Naive thymus-derived CD4-positive, alpha-beta T cell (primary cell): ENCODE measurements at regions not wholly inside any gene's neighbourhood (a gene's known extent, or its start where the extent isn't known, plus 50 kb on each side); places are given as distances from the start of the nearest gene placed in this dataset.
"Not testable (repeated sequence)": the region's sequence is repeated elsewhere in the genome, so short reads cannot be mapped to it uniquely, and the experiment has no call there.

Experiments
- ATAC-seq: fragments of 150-1000 bp; cut with Tn5 transposase; 2 replicates; pipeline ENCODE4 v1.10.0; 2021; ENCODE audit warnings: mild to moderate bottlenecking, moderate library complexity
- CTCF ChIA-PET: fragments of 350-600 bp; sonication (Branson Sonifier 250); formaldehyde crosslinking; loops from one replicate; lab custom pipeline; 2021; ENCODE audit warnings: antibody characterized with exemption; lab: Charles Lee
- POLR2A ChIA-PET: fragments of 350-600 bp; sonication (Branson Sonifier 250); formaldehyde crosslinking; loops from one replicate; lab custom pipeline; 2021; ENCODE audit warnings: antibody characterized with exemption, inconsistent platforms; lab: Charles Lee
- DNase-seq, 9 donors: peaks; one replicate each; pipeline versions ENCODE4 v3.0.0 to v3.0.0-alpha.2; 2020 to 2022; ENCODE audit warnings: mixed read lengths in 1 of 9
- H3K27ac ChIP-seq: one replicate; pipeline ENCODE4 v1.7.0; 2013; ENCODE audit warnings: mild to moderate bottlenecking, low read depth, low read length, moderate library complexity
- H3K27me3 ChIP-seq, 2 donors: one replicate each; pipeline ENCODE4 v1.7.0; 2013; ENCODE audit warnings: low read length in 2 of 2, mild to moderate bottlenecking in 2 of 2, moderate library complexity in 2 of 2; ENCODE audit not compliant: control insufficient read depth in 2 of 2, insufficient read depth in 2 of 2
- H3K36me3 ChIP-seq, 3 experiments: 1 replicate in 2 of 3; 2 replicates in 1 of 3; pipeline ENCODE4 v1.7.0; 2013; ENCODE audit warnings: low read length in 3 of 3, mild to moderate bottlenecking in 3 of 3, moderate library complexity in 1 of 3; ENCODE audit not compliant: insufficient read depth in 3 of 3, control insufficient read depth in 2 of 3
- H3K4me1 ChIP-seq, 2 donors: one replicate each; pipeline ENCODE4 v1.7.0; 2013; ENCODE audit warnings: low read length in 2 of 2, mild to moderate bottlenecking in 2 of 2, moderate library complexity in 1 of 2; ENCODE audit not compliant: control insufficient read depth in 2 of 2, insufficient read depth in 2 of 2
- H3K4me3 ChIP-seq: 2 replicates; pipeline ENCODE4 v1.7.0; 2013; ENCODE audit warnings: mild to moderate bottlenecking, low read length
- H3K9me3 ChIP-seq, 3 experiments: 1 replicate in 2 of 3; 2 replicates in 1 of 3; pipeline ENCODE4 v1.7.0; 2013; ENCODE audit warnings: low read length in 3 of 3; ENCODE audit not compliant: control insufficient read depth in 2 of 3
- H3K27ac Mint-ChIP-seq, 9 donors: one replicate each; pipeline ENCODE4 v1.8.0; 2020 to 2022; ENCODE audit warnings: mixed read lengths in 9 of 9, mild to moderate bottlenecking in 8 of 9, moderate library complexity in 5 of 9, inconsistent platforms in 2 of 9
- H3K27me3 Mint-ChIP-seq, 5 donors: one replicate each; pipeline ENCODE4 v1.8.0; 2021 to 2022; ENCODE audit warnings: mixed read lengths in 5 of 5, mild to moderate bottlenecking in 1 of 5
- H3K36me3 Mint-ChIP-seq, 5 donors: one replicate each; pipeline ENCODE4 v1.8.0; 2020 to 2022; ENCODE audit warnings: mixed read lengths in 5 of 5, mild to moderate bottlenecking in 3 of 5, inconsistent platforms in 1 of 5
- H3K4me1 Mint-ChIP-seq, 7 donors: one replicate each; pipeline ENCODE4 v1.8.0; 2020 to 2022; ENCODE audit warnings: mixed read lengths in 7 of 7, mild to moderate bottlenecking in 3 of 7, inconsistent platforms in 1 of 7
- H3K4me3 Mint-ChIP-seq, 10 donors: one replicate each; pipeline ENCODE4 v1.8.0; 2020 to 2022; ENCODE audit warnings: mild to moderate bottlenecking in 10 of 10, mixed read lengths in 10 of 10, moderate library complexity in 6 of 10, inconsistent platforms in 2 of 10
- H3K9me3 Mint-ChIP-seq, 11 donors: one replicate each; pipeline ENCODE4 v1.8.0; 2020 to 2022; ENCODE audit warnings: mixed read lengths in 11 of 11, mild to moderate bottlenecking in 4 of 11, inconsistent platforms in 1 of 11, moderate library complexity in 1 of 11
- intact Hi-C, 2 donors: fragments of 100-400 bp; cut with micrococcal nuclease; formaldehyde crosslinking; loops; one replicate each; pipeline ENCODE4 v1.15.1; 2023

GRCh38 chr5:21550916-21551315 lies 1302.2 kb downstream of the CDH12 start:
- peaks cover 0 to 22% (median 3%) of the 10 kb centered on the region in 5 donors for H3K36me3 Mint-ChIP-seq
- H3K36me3 ChIP-seq, H3K27me3 ChIP-seq, H3K4me3 ChIP-seq, H3K9me3 Mint-ChIP-seq, intact Hi-C loops, ATAC-seq, H3K27me3 Mint-ChIP-seq, H3K27ac Mint-ChIP-seq, POLR2A ChIA-PET, H3K27ac ChIP-seq, H3K4me1 ChIP-seq, DNase-seq, CTCF ChIA-PET, H3K4me1 Mint-ChIP-seq, H3K9me3 ChIP-seq, H3K4me3 Mint-ChIP-seq: not testable (repeated sequence)

DNA sequence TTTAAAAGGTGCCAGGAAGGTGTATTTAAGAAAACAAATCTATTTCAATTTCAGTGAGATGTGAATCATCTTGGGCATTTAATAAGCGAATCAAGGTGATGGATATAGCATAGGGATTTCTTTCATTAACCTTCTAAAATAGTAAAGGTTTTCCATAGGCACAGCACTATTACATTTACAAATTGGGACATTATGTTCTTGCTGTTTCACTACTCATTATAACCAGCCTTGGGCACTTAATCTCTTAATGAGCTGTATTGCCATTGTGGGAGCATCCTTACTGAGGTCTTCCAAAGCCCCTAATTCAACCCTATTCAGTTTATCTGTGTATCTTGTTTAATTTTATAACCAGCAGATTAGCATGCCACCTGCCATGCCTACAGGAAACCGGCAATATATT lies 1305.5 kb downstream of the CDH12 start:
- H3K4me1 Mint-ChIP-seq, H3K27ac ChIP-seq, H3K27me3 Mint-ChIP-seq, H3K27me3 ChIP-seq, ATAC-seq, H3K36me3 ChIP-seq, H3K9me3 ChIP-seq, CTCF ChIA-PET, H3K4me1 ChIP-seq, H3K9me3 Mint-ChIP-seq, H3K27ac Mint-ChIP-seq, POLR2A ChIA-PET, H3K4me3 ChIP-seq, DNase-seq, H3K4me3 Mint-ChIP-seq, intact Hi-C loops: not testable (repeated sequence)
- peaks cover 0 to 25% (median 6%) of the 10 kb centered on the region in 5 donors for H3K36me3 Mint-ChIP-seq

DNA sequence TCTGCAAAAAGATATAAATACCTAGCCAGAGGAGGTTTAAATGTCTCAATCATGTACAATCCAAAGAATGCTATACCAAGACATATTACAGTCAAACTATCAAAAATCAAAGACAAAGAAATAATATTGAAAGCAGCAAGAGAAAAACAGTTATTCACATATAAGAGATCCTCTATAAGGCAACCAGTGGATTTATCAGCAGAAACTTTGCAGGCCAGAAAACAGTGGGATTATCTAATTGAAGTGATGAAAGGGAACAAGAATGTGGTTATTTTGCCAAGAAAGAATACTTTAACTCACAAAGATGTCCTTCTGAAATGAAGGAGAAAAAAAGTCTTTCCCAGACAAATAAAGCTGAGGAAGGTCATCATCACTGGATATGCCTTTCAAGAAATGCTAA lies 1318.0 kb downstream of the CDH12 start:
- H3K27ac Mint-ChIP-seq, H3K4me1 Mint-ChIP-seq, H3K27me3 Mint-ChIP-seq, H3K4me3 Mint-ChIP-seq, H3K4me1 ChIP-seq, DNase-seq, ATAC-seq, H3K9me3 Mint-ChIP-seq, H3K27ac ChIP-seq, CTCF ChIA-PET, POLR2A ChIA-PET, H3K27me3 ChIP-seq, H3K36me3 ChIP-seq, intact Hi-C loops, H3K4me3 ChIP-seq, H3K9me3 ChIP-seq: not testable (repeated sequence)
- H3K36me3 Mint-ChIP-seq, result peaks cover 0 to 17% (median 14%) of the 10 kb centered on the region in 5 donors

GRCh38 chr5:21521157-21521556 lies 1332.0 kb downstream of the CDH12 start:
- H3K27ac Mint-ChIP-seq, H3K27ac ChIP-seq, CTCF ChIA-PET, H3K36me3 ChIP-seq, POLR2A ChIA-PET, H3K36me3 Mint-ChIP-seq, intact Hi-C loops, H3K4me3 Mint-ChIP-seq, H3K4me1 ChIP-seq, H3K27me3 Mint-ChIP-seq, ATAC-seq, H3K4me3 ChIP-seq, H3K9me3 Mint-ChIP-seq, H3K9me3 ChIP-seq, DNase-seq, H3K4me1 Mint-ChIP-seq, H3K27me3 ChIP-seq: not testable (repeated sequence)

DNA sequence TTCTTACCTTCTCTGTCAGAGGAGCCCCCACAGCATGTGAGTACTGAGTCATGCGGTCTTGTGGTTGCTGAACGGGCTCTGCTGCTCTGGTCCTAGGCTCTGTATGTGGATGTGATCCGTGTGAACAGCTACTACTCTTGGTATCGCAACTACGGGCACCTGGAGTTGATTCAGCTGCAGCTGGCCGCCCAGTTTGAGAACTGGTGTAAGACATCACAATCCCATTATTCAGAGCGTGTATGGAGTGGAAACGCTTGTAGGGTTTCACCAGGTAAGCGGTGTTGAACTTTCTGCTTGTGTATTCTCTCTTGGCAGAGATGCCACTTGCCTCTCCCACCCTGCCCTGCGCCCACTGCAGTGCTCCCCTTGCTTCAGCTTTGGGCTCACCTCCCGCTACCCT lies 1356.2 kb downstream of the CDH12 start:
- H3K9me3 ChIP-seq, H3K36me3 ChIP-seq, CTCF ChIA-PET, DNase-seq, ATAC-seq, H3K4me1 ChIP-seq, intact Hi-C loops, H3K4me3 ChIP-seq, POLR2A ChIA-PET, H3K27me3 Mint-ChIP-seq, H3K4me1 Mint-ChIP-seq, H3K27me3 ChIP-seq, H3K4me3 Mint-ChIP-seq, H3K27ac Mint-ChIP-seq, H3K9me3 Mint-ChIP-seq, H3K27ac ChIP-seq: not testable (repeated sequence)
- peaks cover 8 to 33% (median 19%) of the 10 kb centered on the region in 5 donors for H3K36me3 Mint-ChIP-seq

DNA sequence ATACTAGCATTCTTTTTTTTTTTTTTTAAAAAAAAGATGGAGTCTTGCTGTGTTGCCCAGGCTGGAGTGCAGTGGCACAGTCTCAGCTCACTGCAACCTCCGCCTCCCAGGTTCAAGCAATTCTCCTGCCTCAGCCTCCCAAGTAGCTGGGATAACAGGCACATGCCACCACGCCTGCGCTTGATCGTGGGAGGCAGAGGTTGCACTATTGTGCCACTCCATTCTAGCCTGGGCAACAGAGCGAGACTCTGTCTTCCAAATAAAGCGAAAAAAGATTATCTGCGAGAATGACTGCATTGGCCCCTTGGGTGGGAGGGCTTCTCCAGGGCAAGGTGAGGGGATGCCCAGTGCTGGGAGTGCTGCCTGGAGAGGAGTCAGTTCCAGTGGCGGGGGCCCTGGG lies 1357.1 kb downstream of the CDH12 start:
- H3K27me3 Mint-ChIP-seq, intact Hi-C loops, POLR2A ChIA-PET, H3K4me1 ChIP-seq, H3K9me3 Mint-ChIP-seq, H3K4me3 ChIP-seq, DNase-seq, CTCF ChIA-PET, ATAC-seq, H3K27ac ChIP-seq, H3K27ac Mint-ChIP-seq, H3K4me3 Mint-ChIP-seq, H3K4me1 Mint-ChIP-seq, H3K27me3 ChIP-seq, H3K36me3 ChIP-seq, H3K9me3 ChIP-seq: not testable (repeated sequence)
- H3K36me3 Mint-ChIP-seq, result peaks cover 6 to 31% (median 19%) of the 10 kb centered on the region in 5 donors

- POLR2A ChIA-PET, result not testable (repeated sequence)
Measured at GRCh38 chr5:21495235-21495634, 1357.9 kb downstream of the CDH12 start.

More at GRCh38 chr5:21495235-21495634, 1357.9 kb downstream of the CDH12 start:
- H3K36me3 ChIP-seq, ATAC-seq, CTCF ChIA-PET, H3K4me1 Mint-ChIP-seq, DNase-seq, H3K27me3 Mint-ChIP-seq, H3K27ac Mint-ChIP-seq, H3K4me3 ChIP-seq, H3K4me1 ChIP-seq, H3K9me3 ChIP-seq, H3K4me3 Mint-ChIP-seq, H3K9me3 Mint-ChIP-seq, intact Hi-C loops, H3K27me3 ChIP-seq, H3K27ac ChIP-seq: not testable (repeated sequence)
- peaks cover 6 to 29% (median 19%) of the 10 kb centered on the region in 5 donors for H3K36me3 Mint-ChIP-seq
